ENCODE measurements at regions not wholly inside any gene's neighbourhood (a gene's known extent, or its start where the extent isn't known, plus 50 kb on each side); places are given as distances from the start of the nearest gene placed in this dataset.
"Not testable (repeated sequence)": the region's sequence is repeated elsewhere in the genome, so short reads cannot be mapped to it uniquely, and the experiment has no call there.

DNA sequence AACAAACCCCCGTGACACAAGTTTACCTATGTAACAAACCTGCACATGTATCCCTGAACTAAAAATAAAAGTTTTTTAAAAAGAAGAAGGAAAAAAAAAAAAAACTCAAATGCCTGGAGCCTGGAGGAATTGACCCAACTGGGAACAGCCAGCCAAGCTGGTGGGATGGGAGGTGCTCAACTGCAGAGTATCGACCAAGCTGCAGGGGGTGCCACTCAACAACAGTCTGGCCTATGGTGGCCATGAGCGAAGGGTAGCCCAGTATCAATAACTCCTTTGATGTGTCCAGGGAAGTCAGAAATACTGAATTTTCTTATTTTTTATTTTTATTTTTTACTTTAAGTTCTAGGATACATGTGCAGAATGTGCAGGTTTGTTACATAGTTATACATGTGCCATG, 310.3 kb upstream of the DLGAP1 start:
- no peak for DNase-seq (ENCODE audit: low read depth)

DNA sequence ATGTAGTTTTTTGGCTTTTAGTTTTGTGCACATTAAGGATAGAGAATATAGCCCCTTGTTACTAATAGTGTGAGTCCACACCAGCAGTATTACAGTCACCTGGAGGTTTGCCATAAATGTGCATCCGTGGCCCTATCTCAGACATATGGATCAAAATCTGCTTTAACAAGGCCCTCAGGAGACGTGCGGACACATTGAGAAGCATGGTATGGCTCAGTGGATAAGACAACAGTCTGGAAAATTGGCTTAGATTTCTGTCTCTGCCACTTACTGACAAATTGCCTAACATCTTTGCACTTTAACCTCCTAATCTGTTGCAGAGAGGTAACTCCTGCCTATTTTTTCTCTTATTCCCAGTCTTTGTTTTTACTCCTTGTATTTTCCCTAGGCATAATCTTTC, 307.2 kb upstream of the DLGAP1 start:
- DNase-seq (ENCODE audit: low read depth): no peak

DNA sequence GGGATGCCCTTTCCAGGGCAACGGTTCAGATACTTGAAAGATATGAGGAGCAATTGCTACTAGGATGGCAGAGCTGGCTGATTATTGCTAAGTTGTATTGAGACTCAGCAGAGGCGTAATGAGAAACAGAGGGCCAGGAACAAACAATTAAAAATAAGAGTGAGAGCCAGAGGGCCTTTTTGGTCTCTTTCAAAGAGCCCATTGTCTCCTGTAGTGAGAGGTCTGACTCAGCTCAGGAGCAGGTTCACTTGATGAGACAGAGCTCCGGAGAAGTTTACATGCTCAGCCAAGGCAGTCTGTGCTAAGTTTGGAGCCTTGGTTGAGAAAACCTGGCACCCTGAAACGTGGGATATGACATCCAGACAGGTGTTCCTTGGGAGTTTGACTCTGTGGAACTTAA, 303.9 kb upstream of the DLGAP1 start:
- DNase-seq (ENCODE audit: low read depth): no peak

DNA sequence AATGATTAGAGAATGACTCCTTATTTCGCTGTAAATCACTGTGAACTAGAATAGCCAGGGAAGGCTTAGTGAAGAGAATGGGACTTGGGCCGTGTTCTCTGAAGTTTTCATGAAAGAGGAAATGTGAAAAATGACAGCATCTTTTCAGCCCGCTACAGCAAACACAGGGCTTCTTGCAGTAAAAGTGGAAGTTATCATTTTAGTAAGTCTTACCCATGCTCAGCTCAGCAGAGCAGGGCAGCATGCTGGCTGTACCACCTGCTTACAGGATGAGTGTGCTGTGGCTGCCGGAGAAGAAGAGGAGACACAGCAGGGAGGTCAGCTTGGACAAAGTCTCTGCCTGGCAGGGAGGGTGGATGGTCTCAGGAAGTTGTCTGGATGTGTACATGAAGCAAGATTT, 300.7 kb upstream of the DLGAP1 start:
- DNase-seq (ENCODE audit: low read depth): no peak

DNA sequence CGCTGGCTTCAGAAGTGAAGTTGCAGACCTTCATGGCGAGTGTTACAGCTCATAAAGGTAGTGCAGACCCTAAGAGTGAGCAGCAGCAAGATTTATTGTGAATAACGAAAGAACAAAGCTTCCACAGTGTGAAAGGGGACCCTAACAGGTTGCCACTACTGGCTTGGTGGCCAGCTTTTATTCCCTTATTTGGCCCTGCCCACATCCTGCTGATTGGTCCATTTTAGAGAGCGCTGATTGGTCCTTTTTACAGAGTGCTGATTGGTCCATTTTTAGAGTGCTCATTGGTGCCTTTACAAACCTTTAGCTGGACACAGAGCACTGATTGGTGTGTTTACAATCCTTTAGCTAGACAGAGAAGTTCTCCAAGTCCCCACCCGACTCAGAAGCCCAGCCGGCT, 298.0 kb upstream of the DLGAP1 start:
- not testable (repeated sequence) for DNase-seq (ENCODE audit: low read depth)

GRCh38 chr18:4751523-4751922, 296.4 kb upstream of the DLGAP1 start:
- DNase-seq (ENCODE audit: low read depth): no peak

GRCh38 chr18:4750393-4751346, 295.6 kb upstream of the DLGAP1 start:
- no peak for DNase-seq (ENCODE audit: low read depth)

DNA sequence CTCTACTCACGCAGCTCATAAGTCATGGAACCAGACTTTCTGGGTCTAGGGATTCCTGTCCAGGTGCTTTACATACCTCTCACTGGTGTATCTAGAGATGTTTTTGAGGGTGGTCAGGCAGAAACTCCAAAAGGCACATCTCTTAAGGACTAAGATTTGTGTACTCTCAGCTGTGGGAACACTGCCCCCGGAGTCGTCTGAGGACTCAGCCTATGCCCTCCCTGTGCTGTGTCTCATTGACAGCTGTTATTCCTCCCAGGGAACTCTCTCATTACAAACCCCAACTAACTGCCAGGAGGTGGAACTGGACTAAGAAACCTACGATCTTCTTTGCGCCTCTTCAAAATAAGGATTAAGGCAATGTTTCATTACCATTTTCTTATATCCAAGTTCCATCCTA, 293.9 kb upstream of the DLGAP1 start:
- no peak for DNase-seq (ENCODE audit: low read depth)

DNA sequence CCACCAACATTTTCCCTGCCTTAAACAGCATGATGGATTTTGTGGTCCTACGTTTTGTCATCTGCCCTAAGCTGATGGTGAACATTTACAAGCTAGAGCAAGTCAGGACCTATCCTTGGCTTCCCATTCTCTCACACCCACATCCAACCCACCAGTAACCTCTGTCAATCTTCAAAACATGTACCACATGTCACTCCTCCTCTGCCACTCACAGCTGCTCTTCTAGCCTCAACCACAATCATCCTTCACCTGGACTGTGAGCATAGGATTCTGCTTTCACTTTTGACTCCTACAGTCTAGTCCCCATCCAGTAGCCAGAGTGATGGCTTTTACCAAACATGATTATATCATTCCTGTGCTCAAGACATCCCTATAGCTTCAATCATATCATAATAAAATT, 279.8 kb upstream of the DLGAP1 start:
- DNase-seq (ENCODE audit: low read depth): no peak

DNA sequence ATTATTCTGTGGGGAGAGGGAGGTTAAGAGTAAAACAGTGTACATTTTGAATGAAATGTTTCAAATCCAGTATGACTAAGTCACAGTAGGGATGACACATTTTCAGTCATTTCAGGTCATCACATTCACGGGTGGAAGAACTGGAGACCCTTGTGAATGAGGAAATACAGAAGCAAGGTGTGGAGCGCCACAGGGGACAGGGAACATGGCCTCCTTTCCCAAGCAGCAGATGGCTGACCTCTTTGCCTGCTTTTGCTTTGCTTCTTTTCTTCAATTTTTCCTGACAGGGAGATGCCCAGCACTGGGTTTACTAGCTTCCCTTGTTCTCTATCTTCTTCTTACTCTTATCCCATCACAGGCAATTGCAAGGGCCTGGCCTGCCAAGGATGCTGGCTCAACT, 278.9 kb upstream of the DLGAP1 start:
- no peak for DNase-seq (ENCODE audit: low read depth)

- no peak for DNase-seq (ENCODE audit: low read depth)
Observed at GRCh38 chr18:4721545-4721944, 266.4 kb upstream of the DLGAP1 start.

DNA sequence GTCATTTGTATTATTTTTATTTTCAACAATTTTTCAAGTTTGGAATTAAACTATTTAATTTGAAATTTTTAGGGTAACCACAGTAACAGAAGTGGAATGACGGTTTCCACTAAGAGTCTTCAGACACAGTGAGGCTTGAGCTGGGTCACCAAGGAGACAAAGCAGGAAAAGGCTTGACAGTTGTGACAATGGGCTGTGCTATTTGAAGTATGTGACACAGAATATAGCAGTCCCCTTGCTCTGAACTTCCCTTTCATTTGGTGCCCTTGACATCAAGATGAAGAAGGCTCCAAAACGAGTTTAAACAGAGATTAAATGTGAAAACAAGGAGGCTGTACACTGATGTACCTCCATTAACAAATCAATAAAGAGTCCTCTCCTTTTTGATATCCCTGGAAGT, 265.4 kb upstream of the DLGAP1 start:
- no peak for DNase-seq (ENCODE audit: low read depth)

DNA sequence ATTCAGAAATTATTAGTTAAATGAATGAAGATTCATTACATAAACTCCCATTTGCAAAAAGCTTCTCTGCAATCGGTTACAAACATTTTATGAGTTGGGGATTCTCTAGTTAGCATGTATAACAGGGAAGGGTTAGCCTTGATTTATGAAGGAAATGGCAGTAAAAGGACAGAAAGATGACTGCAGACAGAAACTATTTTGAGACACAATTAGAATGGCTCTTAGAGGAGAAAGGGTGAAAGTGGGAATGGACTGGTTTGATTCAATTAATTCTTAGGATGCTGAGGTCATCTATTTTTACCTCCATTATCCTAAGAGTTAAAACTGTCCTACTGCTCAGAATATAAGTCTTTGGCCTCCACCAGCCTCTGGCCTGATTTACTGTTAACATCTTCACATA, 250.8 kb upstream of the DLGAP1 start:
- DNase-seq (ENCODE audit: low read depth): no peak

DNA sequence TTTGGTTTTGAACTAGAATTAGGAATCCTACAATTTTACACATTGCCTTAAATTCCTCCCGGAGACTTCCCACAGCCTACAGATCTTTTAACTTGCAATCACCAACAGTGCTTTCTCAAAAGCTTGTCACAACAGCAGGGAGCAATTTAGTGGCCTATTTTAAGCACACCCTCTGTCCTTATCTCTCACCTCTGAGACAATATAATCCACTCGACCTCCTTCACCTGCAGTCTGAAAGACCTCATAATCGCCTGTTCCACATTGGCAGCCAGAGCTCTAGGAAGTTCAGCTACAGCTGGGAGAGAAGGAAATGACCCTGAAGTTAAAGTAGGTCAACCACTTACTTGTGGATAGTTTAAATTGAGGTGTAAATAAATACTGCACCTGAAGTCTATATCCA, 249.7 kb upstream of the DLGAP1 start:
- DNase-seq (ENCODE audit: low read depth): no peak

GRCh38 chr18:4691836-4692235, 236.7 kb upstream of the DLGAP1 start:
- DNase-seq (ENCODE audit: low read depth): no peak

GRCh38 chr18:4678685-4679084, 223.6 kb upstream of the DLGAP1 start:
- DNase-seq (ENCODE audit: low read depth): not testable (repeated sequence)

- DNase-seq (ENCODE audit: low read depth): no peak
Observed at GRCh38 chr18:4677006-4677405, 221.9 kb upstream of the DLGAP1 start.

- no peak for DNase-seq (ENCODE audit: low read depth)
Observed at GRCh38 chr18:4672162-4672561, 217.1 kb upstream of the DLGAP1 start.

DNA sequence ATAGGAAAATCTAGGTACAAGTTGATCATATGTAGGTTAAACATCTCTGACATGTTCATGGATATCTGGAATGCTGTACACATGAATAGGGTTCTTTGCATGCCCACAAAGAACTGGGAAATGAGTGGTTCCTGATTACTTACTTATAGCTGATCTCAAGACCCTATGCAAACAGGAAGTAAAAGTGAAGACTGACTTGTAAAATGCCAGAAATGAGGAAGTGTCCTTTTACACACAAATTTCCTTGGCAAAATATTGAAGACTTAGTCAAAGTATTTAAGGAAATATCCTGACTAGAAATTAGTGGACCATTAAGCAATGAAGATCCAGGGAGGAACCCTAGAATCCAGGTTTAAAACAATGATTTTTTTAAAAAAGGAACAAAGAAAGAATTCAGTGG, 203.7 kb upstream of the DLGAP1 start:
- DNase-seq (ENCODE audit: low read depth): no peak

DNA sequence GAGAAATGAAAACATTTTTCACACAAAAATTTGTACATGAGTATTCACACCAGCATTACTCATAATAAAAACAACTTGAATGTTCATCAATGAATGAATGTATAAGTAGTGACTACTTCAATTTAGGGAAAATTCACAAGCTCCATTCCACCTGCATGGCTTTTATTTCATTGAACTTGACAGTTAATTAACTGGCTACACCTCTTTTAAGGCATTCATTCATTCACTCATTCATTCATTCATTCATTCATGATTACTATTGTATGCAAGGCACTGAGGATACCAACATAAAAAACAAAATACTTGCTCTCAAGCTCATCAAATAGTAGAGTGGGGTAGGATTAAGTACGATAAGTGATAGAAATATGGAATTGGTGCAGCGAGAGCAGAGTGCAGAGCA, 198.3 kb upstream of the DLGAP1 start:
- DNase-seq (ENCODE audit: low read depth): no peak

- no peak for DNase-seq (ENCODE audit: low read depth)
Observed at GRCh38 chr18:4641771-4642368, 186.8 kb upstream of the DLGAP1 start.

DNA sequence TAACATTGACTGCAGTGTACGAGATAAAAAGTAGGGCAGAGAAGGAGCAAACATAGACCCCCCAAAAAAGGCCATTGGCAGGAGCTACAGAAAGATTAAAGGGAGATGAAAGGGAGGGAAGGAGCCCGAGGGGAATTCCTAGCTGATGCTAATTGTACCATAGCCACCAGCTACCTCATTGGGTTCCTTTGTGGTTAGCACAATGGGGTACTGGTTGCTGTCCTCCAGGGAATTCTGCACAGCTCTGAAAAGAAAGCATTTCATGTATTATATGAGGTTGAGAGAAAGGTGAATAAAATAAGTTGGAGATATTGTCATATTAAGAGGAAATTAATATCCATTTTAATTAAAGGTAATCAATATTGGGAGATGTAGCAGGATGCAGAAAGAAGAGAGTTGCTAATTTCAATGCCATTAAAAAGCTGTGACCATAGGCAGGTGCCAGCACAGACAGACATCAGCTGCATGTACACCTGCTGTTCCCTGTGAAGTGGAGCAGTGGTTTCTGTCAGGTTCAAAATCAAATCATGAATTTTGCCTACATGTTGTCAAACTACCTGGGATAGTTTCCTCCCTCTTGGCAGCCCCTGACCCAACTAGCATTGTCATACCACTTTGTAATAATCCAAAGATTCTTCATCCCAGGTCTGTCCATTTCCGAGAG, 185.4 kb upstream of the DLGAP1 start:
- DNase-seq (ENCODE audit: low read depth): no peak

Measured in M059J (cell line).